ENCODE measurements at regions not wholly inside any gene's neighbourhood (a gene's known extent, or its start where the extent isn't known, plus 50 kb on each side); places are given as distances from the start of the nearest gene placed in this dataset.
"Not testable (repeated sequence)": the region's sequence is repeated elsewhere in the genome, so short reads cannot be mapped to it uniquely, and the experiment has no call there.

DNA sequence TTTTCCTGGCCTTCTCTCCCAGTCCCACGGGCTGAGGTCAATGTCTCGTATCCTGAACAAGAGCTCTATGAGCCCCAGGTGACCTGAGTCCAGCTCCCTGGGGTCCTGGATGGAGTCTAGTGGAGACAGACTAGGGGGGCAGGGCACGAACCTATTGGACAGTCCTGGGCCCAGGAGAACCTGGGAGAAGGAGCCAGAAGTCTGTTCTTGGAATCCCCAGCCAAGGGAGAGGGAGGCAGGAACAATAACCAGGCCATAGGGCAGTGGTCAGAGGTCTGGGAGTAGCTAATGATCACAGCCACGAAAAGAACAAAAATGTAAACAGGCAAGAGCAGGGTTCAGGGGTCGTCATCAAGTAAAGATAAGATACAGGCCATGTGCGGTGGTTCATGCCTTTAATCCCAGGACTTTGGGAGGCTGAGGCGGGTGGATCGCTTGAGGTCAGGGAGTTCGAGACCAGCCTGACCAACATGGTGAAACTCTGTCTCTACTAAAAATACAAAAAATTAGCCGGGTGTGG, 60.8 kb downstream of the COPRS start:
- intact Hi-C loops (cut with DNase I, micrococcal nuclease), result no loop called here
- Mint-ChIP-seq H3K4me3 (no peak overlapping the region), H3K27me3 (no peaks in the 10 kb centered on the region), H3K36me3 (ENCODE audit: low read depth) (no peaks in the 10 kb centered on the region), H3K27ac (no peak overlapping the region), H3K4me1 (no peaks in the 10 kb centered on the region), H3K9me3 (ENCODE audit: low read depth) (no peaks in the 10 kb centered on the region)
- ChIA-PET POLR2A (no interaction called here), CTCF (interaction anchor here (0.8 to 1.0 kb wide), 2 partner anchors 22 to 44 kb away, joined by 3 read pairs; no protein-coding TSS in a partner anchor)
- DNase-seq (no peak), ATAC-seq (no peak)

DNA sequence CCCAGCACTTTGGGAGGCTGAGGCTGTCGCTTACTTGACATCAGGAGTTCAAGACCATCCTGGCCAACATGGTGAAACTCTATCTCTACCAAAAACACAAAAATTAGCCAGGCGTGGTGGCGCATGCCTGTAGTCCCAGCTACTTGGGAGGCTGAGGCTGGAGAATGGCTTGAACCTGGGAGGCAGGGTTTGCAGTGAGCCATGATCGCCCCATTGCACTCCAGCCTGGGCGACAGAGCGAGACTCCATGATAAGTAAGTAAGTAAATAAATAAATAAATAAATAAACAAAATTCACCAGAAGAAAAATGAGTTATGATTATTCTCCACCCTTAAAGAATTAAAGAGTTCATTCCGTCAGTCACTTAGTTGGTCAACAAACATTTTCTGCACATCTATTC, 63.1 kb downstream of the COPRS start:
- intact Hi-C loops (cut with DNase I, micrococcal nuclease); H3K36me3 Mint-ChIP-seq (ENCODE audit: low read depth); H3K4me1 Mint-ChIP-seq; POLR2A ChIA-PET; DNase-seq; H3K4me3 Mint-ChIP-seq; H3K9me3 Mint-ChIP-seq (ENCODE audit: low read depth); ATAC-seq; H3K27me3 Mint-ChIP-seq; CTCF ChIA-PET; H3K27ac Mint-ChIP-seq: not testable (repeated sequence)

DNA sequence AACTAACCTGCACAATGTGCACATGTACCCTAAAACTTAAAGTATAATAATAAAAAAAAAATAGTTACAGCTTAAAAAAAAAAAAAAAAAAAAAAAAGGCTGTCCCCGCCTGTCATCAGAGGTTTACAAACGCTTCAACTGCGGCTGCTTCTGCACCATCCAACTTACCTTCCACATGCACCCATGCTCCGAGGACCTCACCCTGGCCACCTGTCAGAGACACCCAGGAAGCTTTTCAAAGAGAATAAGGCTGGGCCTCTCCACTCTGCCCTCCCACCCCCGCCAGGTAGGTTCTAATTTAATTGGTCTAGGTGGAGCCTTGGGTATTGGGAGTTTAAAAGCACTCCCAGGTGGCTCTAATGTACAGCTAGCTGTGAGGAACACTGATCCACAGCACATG, 64.9 kb downstream of the COPRS start:
- Mint-ChIP-seq H3K36me3 (ENCODE audit: low read depth) (no peaks in the 10 kb centered on the region), H3K9me3 (ENCODE audit: low read depth) (no peaks in the 10 kb centered on the region), H3K27me3 (no peaks in the 10 kb centered on the region), H3K4me1 (peaks cover 2% of the 10 kb centered on the region), H3K4me3 (no peak overlapping the region), H3K27ac (no peak overlapping the region)
- CTCF ChIA-PET, result no interaction called here
- ATAC-seq (no peak), DNase-seq (no peak)
- intact Hi-C loops (cut with DNase I, micrococcal nuclease), result no loop called here
- POLR2A ChIA-PET, result no interaction called here

DNA sequence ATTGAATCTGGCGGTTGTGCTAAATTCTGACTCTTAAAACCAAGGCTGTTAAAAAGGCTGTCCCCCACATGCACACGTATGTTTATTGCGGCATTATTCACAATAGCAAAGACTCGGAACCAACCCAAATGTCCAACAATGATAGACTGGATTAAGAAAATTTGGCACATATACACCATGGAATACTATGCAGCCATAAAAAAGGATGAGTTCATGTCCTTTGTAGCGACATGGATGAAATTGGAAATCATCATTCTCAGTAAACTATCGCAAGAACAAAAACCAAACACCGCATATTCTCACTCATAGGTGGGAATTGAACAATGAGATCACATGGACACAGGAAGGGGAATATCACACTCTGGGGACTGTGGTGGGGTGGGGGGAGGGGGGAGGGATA, 65.4 kb downstream of the COPRS start:
- DNase-seq; POLR2A ChIA-PET; ATAC-seq; H3K27me3 Mint-ChIP-seq; H3K9me3 Mint-ChIP-seq (ENCODE audit: low read depth); CTCF ChIA-PET; H3K36me3 Mint-ChIP-seq (ENCODE audit: low read depth); H3K4me1 Mint-ChIP-seq; intact Hi-C loops (cut with DNase I, micrococcal nuclease); H3K27ac Mint-ChIP-seq; H3K4me3 Mint-ChIP-seq: not testable (repeated sequence)

DNA sequence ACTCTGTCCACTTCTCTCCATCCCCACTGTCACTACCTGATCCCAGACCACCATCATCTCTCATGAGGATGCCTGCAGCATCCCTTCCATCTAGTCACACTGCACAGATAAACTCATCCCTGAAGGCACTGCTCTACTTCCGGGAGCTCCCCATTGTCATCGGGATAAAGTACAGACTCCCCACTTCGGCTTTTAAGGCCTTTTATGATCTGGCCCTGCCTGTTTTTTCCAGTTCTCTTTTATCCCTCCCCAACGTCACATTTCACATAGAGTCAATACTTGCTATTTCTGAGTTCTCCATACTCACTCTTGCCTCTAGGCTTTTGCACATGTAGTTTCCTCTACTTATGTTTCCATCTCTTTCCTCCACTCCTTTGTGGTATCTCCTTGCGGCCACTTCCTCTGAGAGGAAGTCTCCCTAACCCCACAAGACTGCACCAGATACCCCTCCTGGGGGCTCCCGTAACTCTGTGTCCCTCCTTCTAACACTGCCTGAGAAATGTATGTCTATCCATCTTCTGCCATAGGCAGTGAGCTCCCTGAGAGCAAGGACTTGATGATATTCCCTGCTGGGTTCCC, 66.9 kb downstream of the COPRS start:
- intact Hi-C loops (cut with DNase I, micrococcal nuclease), result no loop called here
- H3K4me3 Mint-ChIP-seq, result no peak overlapping the region
- POLR2A ChIA-PET, result no interaction called here
- no peaks in the 10 kb centered on the region for H3K9me3 Mint-ChIP-seq (ENCODE audit: low read depth)
- H3K27me3 Mint-ChIP-seq, result no peaks in the 10 kb centered on the region
- no peak overlapping the region for H3K27ac Mint-ChIP-seq
- CTCF ChIA-PET, result interaction anchor here (0.6 kb wide), 2 partner anchors 204 to 536 kb away, joined by 3 read pairs; no protein-coding TSS in a partner anchor
- no peak for ATAC-seq
- no peak for DNase-seq
- H3K4me1 Mint-ChIP-seq, result peaks cover 2% of the 10 kb centered on the region
- H3K36me3 Mint-ChIP-seq (ENCODE audit: low read depth), result no peaks in the 10 kb centered on the region

DNA sequence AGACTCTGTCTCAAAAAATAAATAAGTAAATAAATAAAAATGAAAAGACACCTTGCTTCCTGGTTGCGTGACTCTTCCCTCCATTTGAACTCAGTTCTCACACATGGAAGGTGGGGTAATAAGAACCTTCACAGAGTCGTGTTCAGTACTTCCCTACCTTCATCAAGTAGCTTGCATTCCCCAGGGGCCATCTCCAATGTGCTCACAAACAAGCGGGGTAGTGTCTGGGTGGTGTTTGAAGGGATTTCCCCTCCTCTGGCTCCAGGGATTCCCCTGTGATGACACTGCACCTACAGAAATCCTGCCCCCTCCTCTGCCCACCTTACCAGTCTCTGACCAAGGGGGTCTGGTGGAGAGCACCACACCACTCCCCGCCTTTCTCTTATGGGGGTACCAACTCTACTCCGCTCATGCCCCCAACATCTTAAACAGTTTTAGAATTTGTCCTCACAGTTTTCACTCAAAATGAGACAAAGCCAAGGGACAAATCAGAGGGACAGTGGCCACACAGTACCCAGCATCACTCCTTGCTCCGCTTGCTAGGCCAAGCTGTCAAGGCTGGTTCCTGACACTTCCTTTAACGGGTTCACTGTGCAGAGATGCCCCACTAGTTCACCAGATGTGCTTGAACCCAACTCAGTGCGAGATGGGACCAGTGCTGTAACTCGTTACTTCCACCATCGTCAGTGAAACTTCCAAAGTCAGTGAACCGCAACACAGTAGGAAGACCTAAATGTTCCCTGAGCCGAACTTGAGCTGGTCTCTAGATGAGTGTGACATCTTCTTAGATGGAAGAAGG, 69.1 kb downstream of the COPRS start:
- no peaks in the 10 kb centered on the region for H3K36me3 Mint-ChIP-seq (ENCODE audit: low read depth)

DNA sequence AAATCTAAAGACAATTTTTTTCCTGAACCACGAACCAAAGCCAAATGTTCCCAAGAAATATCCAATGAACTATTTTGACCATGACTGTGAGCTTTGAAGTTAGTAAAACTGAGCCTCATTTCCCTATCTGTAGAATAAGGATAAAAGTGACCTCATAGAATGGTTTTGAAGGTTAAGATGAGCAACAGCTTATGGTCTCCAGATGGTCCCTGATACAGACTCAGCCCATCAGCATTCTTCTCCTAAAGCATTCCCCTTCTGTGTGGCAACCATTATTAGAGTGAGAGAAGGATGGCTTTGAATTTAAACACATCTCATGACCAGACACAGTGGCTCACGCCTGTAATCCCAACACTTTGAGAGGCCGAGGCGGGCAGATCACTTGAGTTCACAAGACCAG, 70.1 kb downstream of the COPRS start:
- ChIA-PET CTCF (no interaction called here), POLR2A (interaction anchor here (0.6 kb wide), 1 partner anchor 101 kb away, joined by 3 read pairs; no protein-coding TSS in a partner anchor)
- Mint-ChIP-seq H3K36me3 (ENCODE audit: low read depth) (no peaks in the 10 kb centered on the region), H3K27ac (no peak overlapping the region), H3K4me1 (peaks cover 2% of the 10 kb centered on the region), H3K27me3 (peaks cover 2% of the 10 kb centered on the region), H3K4me3 (no peak overlapping the region), H3K9me3 (ENCODE audit: low read depth) (no peaks in the 10 kb centered on the region)
- DNase-seq, result no peak
- intact Hi-C loops (cut with DNase I, micrococcal nuclease), result no loop called here
- ATAC-seq, result no peak

More for the DNA sequence above, 69.1 kb downstream of the COPRS start:
- POLR2A ChIA-PET, result no interaction called here
- Mint-ChIP-seq H3K27me3 (peaks cover 2% of the 10 kb centered on the region), H3K4me1 (peaks cover 2% of the 10 kb centered on the region), H3K9me3 (ENCODE audit: low read depth) (no peaks in the 10 kb centered on the region), H3K27ac (no peak overlapping the region), H3K4me3 (no peak overlapping the region)
- DNase-seq (no peak), ATAC-seq (no peak)
- CTCF ChIA-PET, result interaction anchor here (0.5 kb wide), 1 partner anchor 51 kb away, joined by 3 read pairs; no protein-coding TSS in a partner anchor
- intact Hi-C loops (cut with DNase I, micrococcal nuclease), result no loop called here

DNA sequence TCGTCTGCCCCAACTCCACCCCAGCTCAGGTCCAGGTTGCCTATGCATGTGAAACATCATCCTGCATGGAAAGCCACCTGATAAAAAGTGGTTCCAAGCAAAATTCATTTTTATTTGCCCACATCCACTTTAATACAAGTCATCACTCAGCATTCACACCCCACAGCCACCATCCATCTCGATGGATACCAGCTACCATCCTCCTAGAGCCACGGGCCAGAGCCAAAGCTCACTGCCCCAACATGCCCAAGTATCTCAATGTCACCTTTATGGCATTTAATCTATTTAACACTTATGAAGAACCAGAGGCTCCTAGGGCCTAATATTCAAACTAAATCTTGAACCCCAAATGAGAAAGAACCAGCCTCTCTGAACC, 70.5 kb downstream of the COPRS start:
- H3K9me3 Mint-ChIP-seq (ENCODE audit: low read depth), result no peaks in the 10 kb centered on the region
- H3K36me3 Mint-ChIP-seq (ENCODE audit: low read depth), result no peaks in the 10 kb centered on the region
- ChIA-PET CTCF (interaction anchor here (0.6 kb wide), 1 partner anchor 25 kb away, joined by 4 read pairs; no protein-coding TSS in a partner anchor), POLR2A (no interaction called here)
- intact Hi-C loops (cut with DNase I, micrococcal nuclease), result no loop called here
- ATAC-seq (no peak), DNase-seq (no peak)
- no peak overlapping the region for H3K4me3 Mint-ChIP-seq
- H3K27me3 Mint-ChIP-seq, result peaks cover 2% of the 10 kb centered on the region
- no peak overlapping the region for H3K27ac Mint-ChIP-seq
- peaks cover 2% of the 10 kb centered on the region for H3K4me1 Mint-ChIP-seq

DNA sequence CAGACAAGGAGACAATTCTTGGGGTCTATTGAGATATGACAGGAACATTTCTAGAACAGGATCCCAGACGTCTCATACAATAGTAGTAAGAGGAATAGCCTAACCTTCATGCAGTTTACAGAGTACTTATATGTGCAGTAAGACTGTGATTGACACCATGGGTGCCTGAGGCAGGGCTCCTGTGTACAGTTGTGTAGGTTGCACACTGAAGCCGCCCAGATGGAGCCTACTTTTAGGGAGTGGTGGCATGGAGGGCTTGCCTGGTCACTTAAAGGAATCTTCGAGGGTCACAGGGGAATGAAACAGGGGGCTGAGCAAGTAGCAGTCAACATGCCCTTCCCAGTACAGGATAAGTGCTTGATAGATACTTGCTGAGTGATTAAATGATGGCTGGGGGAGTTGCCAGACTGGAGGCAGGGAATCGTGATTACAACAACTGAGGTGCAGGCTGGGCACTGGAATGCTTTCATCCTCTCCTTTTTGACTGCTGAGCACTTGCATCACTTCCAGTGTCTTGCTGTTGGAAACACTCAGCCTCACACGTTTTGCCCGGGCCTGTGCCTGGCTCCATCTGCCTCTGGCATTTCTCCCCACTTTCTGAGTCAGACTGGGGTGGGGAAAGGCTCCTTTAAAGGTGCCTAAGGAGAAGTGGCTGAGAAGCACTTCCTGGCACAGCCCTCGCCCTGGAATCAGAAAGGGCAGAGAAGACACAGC, 71.0 kb downstream of the COPRS start:
- intact Hi-C loops (cut with DNase I, micrococcal nuclease), result no loop called here
- Mint-ChIP-seq H3K36me3 (ENCODE audit: low read depth) (no peaks in the 10 kb centered on the region), H3K4me3 (no peak overlapping the region), H3K27me3 (peaks cover 6% of the 10 kb centered on the region), H3K27ac (no peak overlapping the region), H3K4me1 (peaks cover 2% of the 10 kb centered on the region), H3K9me3 (ENCODE audit: low read depth) (no peaks in the 10 kb centered on the region)
- CTCF ChIA-PET, result interaction anchor here (0.6 kb wide), 2 partner anchors 25 to 89 kb away, joined by 3 to 4 read pairs; no protein-coding TSS in a partner anchor
- POLR2A ChIA-PET, result no interaction called here
- no peak for ATAC-seq
- DNase-seq, result no peak

DNA sequence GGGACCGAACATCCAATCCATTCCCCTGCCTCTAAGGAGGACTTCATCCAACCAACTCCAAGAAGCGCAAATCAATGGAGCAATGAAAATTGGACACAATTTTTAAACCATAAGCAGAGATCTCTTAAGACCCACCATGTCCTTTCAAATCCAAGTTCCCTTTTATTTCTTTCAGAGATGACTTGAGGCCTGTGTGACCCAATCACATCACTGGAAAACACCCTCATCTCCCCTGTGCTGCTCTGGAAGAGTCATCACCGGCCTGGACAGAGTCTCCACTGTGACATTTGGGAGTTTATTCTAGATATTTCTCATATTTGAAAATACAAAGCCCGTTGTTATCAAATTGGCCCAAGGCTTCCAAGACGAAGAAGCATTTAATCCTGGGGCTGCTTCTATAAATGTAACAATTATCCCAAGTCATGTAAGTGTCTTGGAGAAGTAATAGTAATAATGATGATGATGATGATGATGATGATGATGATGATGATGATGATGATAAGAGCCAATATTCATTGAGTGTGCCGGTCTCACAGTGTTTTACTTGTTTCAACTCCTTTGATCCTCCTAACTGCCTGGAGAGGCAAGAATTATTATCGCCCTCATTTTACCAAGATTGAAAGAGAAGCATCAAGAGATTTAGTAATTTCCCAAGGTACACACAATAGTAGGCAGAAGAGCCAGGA, 72.1 kb downstream of the COPRS start:
- intact Hi-C loops (cut with DNase I, micrococcal nuclease), result no loop called here
- POLR2A ChIA-PET, result no interaction called here
- H3K27me3 Mint-ChIP-seq, result peaks cover 6% of the 10 kb centered on the region
- no peaks in the 10 kb centered on the region for H3K36me3 Mint-ChIP-seq (ENCODE audit: low read depth)
- peaks cover 2% of the 10 kb centered on the region for H3K4me1 Mint-ChIP-seq
- CTCF ChIA-PET, result interaction anchor here (0.6 kb wide), 1 partner anchor 88 kb away, joined by 3 read pairs; no protein-coding TSS in a partner anchor
- no peak overlapping the region for H3K4me3 Mint-ChIP-seq
- no peak for DNase-seq
- no peak for ATAC-seq
- no peak overlapping the region for H3K27ac Mint-ChIP-seq
- H3K9me3 Mint-ChIP-seq (ENCODE audit: low read depth), result no peaks in the 10 kb centered on the region

DNA sequence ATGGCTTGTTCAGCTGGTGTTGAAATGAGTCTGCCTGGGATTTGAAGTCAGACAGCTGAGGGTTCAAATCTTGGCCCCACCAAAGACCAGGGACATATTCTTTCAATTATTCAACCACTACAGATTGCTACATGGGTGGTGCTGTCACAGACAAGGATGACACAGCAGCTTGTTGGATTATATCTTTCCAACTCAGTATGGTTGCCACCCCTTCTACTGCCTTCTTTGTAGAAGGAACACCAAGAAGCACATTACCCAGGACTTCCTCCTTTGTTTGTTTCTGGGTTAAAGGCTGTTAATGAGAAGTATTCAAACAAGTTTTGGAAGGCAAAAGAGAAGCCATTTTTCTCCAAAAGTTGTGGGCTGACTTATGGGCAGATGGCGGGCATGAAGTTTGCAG, 78.6 kb downstream of the COPRS start:
- Mint-ChIP-seq H3K9me3 (ENCODE audit: low read depth) (no peaks in the 10 kb centered on the region), H3K36me3 (ENCODE audit: low read depth) (no peaks in the 10 kb centered on the region), H3K27me3 (peaks cover 8% of the 10 kb centered on the region), H3K4me3 (no peak overlapping the region), H3K27ac (no peak overlapping the region), H3K4me1 (no peaks in the 10 kb centered on the region)
- intact Hi-C loops (cut with DNase I, micrococcal nuclease), result no loop called here
- CTCF ChIA-PET, result interaction anchor here (0.5 to 1.6 kb wide), 2 partner anchors 62 to 135 kb away, joined by 3 to 4 read pairs; no protein-coding TSS in a partner anchor
- ATAC-seq (no peak), DNase-seq (no peak)
- POLR2A ChIA-PET, result interaction anchor here (0.6 kb wide), 1 partner anchor 117 kb away, joined by 3 read pairs; no protein-coding TSS in a partner anchor

Data from activated CD4-positive, alpha-beta T cell treated with anti-CD3 and anti-CD28 coated beads for 36 hours (primary cell).